Heart right ventricle (tissue), 16 donors: ENCODE measurements at regions not wholly inside any gene's neighbourhood (a gene's known extent, or its start where the extent isn't known, plus 50 kb on each side); places are given as distances from the start of the nearest gene placed in this dataset.

Experiments used
- ATAC-seq, 8 donors: fragments of 200-7000 bp; cut with Tn5 transposase; one replicate each; pipeline ENCODE4 v1.9.1; 2020; ENCODE audit warnings: mild to moderate bottlenecking in 8 of 8, moderate library complexity in 8 of 8, moderate number of reproducible peaks in 1 of 8
- DNase-seq, 2 donors: peaks; one replicate each; pipeline ENCODE4 v3.0.0-alpha.2; 2020
- H3K27ac ChIP-seq, 10 donors: fragments of 200-600 bp; sonication (generic) in 2 of 10; one replicate each; pipeline versions ENCODE4 v1.5.0 to v1.8.0; 2020 to 2022; ENCODE audit warnings: mild to moderate bottlenecking in 3 of 10
- H3K27me3 ChIP-seq, 7 donors: fragments of 200-600 bp; one replicate each; pipeline ENCODE4 v1.8.0; 2021 to 2022; ENCODE audit warnings: mild to moderate bottlenecking in 2 of 7
- H3K36me3 ChIP-seq, 9 donors: fragments of 200-600 bp; sonication (generic) in 1 of 9; one replicate each; pipeline versions ENCODE4 v1.5.0 to v1.8.0; 2020 to 2022; ENCODE audit warnings: mild to moderate bottlenecking in 2 of 9
- H3K4me1 ChIP-seq, 9 donors: fragments of 200-600 bp; sonication (generic) in 1 of 9; one replicate each; pipeline versions ENCODE4 v1.5.0 to v1.8.0; 2020 to 2022; ENCODE audit warnings: mild to moderate bottlenecking in 4 of 9
- H3K4me3 ChIP-seq, 10 donors: fragments of 200-600 bp; sonication (generic) in 2 of 10; one replicate each; pipeline versions ENCODE4 v1.5.0 to v1.8.0; 2020 to 2022; ENCODE audit warnings: mild to moderate bottlenecking in 7 of 10, moderate library complexity in 2 of 10
- H3K9me3 ChIP-seq, 11 donors: fragments of 200-600 bp in 10 of 11; sonication (generic) in 2 of 11; one replicate each; pipeline versions ENCODE4 v1.5.0 to v1.8.0; 2013 to 2022; ENCODE audit warnings: mild to moderate bottlenecking in 2 of 11, control low read depth in 1 of 11, moderate library complexity in 1 of 11
- CTCF ChIP-seq, 9 donors: fragments of 200-600 bp; sonication (generic) in 2 of 9; IDR thresholded peaks; one replicate each; pipeline versions ENCODE4 v1.5.0 to v1.8.0; 2021 to 2022; ENCODE audit warnings: antibody characterized with exemption in 9 of 9, mild to moderate bottlenecking in 5 of 9, moderate library complexity in 1 of 9
- WGBS, 2 donors: extraction: QIAGEN DNeasy Blood & Tissue Kit; methylation state at CpG; one replicate each; pipeline ENCODE4 v1.1.7; 2013; ENCODE audit warnings: inconsistent platforms in 1 of 2; 5-methylcytosine and 5-hydroxymethylcytosine counted together
- intact Hi-C, 10 donors: fragments of 100-400 bp; cut with DNase I; formaldehyde crosslinking; loops; one replicate each; pipeline versions ENCODE4 v1.11.1 to v1.14.2; 2022
- donor health status: Arrhythmogenic right ventricular cardiomyopathy.
- donor health status: ischemic (EF 13 %, LVEDD 7.1; RV severe dilation, severe dysfunction).
- donor health status: healthy with polysubstance abuse.
- donor health status: DM: no; HTN: yes; CAD: no.
- donor health status: DM: no; HTN: no; CAD: no.
- donor health status: ischemic (EF 25% LVEDD 6.9; RV normal size, moderate dysfunction).
- donor health status: ischemic (EF 25% LVEDD 5.7; RV mildly dilated, moderate dysfunction).
- donor health status: healthy.
- donor health status: DM: yes; HTN: yes; CAD: no.
- donor health status: Ischemic cardiomyopathy.
- donor health status: ischemic (EF 35%, LVEDD 5.7; RV mildly dilated, moderate dysfunction).
- donor health status: nonischemic (EF 11% LVEDD 7.7; RV severe dilation, severe dysfunction).
- donor health status: DM: yes; HTN: yes; CAD: no.
- donor health status: PGD.
- donor health status: ischemic (EF 29% LVEDD 5.4; RV normal size, mild dysfunction).
- donor health status: nonischemic (EF 23%, LVEDD 6.1; RV moderate dilation, normal function).

GRCh38 chr16:54628796-54629625 lies 301.7 kb upstream of the IRX5 start:
- DNase-seq = no peak
- Histone ChIP-seq H3K36me3 (no peaks in the 10 kb centered on the region), H3K4me3 (no peak overlapping the region), H3K4me1 (peaks cover 0 to 8% (median 0%) of the 10 kb centered on the region in 9 donors), H3K9me3 (no peaks in the 10 kb centered on the region), H3K27me3 (no peaks in the 10 kb centered on the region), H3K27ac (no peak overlapping the region)
- intact Hi-C loops = no loop called here
- TF ChIP-seq CTCF (IDR thresholded peaks at IDR 0.05) = no peak
- ATAC-seq = no peak
- 83 to 91% methylated on average over 17 of the region's 17 CpGs for WGBS, 2 donors

- Histone ChIP-seq H3K36me3 (no peaks in the 10 kb centered on the region), H3K4me3 (no peak overlapping the region), H3K4me1 (peaks cover 0 to 8% (median 0%) of the 10 kb centered on the region in 9 donors), H3K27ac (no peak overlapping the region), H3K9me3 (no peaks in the 10 kb centered on the region), H3K27me3 (no peaks in the 10 kb centered on the region)
- peak in 3 of 8 donors; percentile 21 to 40 (median 34) for ATAC-seq
- intact Hi-C loops = no loop called here
- no peak for DNase-seq
- 38 to 53% methylated on average over 4 of the region's 4 CpGs for WGBS, 2 donors
- no peak for TF ChIP-seq CTCF (IDR thresholded peaks at IDR 0.05)
These were observed 303.0 kb upstream of the IRX5 start for GRCh38 chr16:54627616-54628015.

GRCh38 chr16:54623636-54624035 lies 307.0 kb upstream of the IRX5 start:
- H3K4me1 ChIP-seq = peaks cover 0 to 8% (median 0%) of the 10 kb centered on the region in 9 donors
- DNase-seq = no peak
- TF ChIP-seq CTCF (IDR thresholded peaks at IDR 0.05) = no peak
- H3K27me3 ChIP-seq = no peaks in the 10 kb centered on the region
- no peak overlapping the region for H3K27ac ChIP-seq
- intact Hi-C loops = no loop called here
- no peaks in the 10 kb centered on the region for H3K9me3 ChIP-seq
- no peak overlapping the region for H3K4me3 ChIP-seq
- 76 to 86% methylated on average over 7 of the region's 7 CpGs for WGBS, 2 donors
- ATAC-seq = no peak
- no peaks in the 10 kb centered on the region for H3K36me3 ChIP-seq

GRCh38 chr16:54620197-54620596 lies 310.5 kb upstream of the IRX5 start:
- no peaks in the 10 kb centered on the region for H3K36me3 ChIP-seq
- DNase-seq = no peak
- H3K4me1 ChIP-seq = no peaks in the 10 kb centered on the region
- TF ChIP-seq CTCF (IDR thresholded peaks at IDR 0.05) = no peak
- 78 to 81% methylated on average over 3 of the region's 3 CpGs for WGBS, 2 donors
- H3K27me3 ChIP-seq = peaks cover 0 to 5% (median 0%) of the 10 kb centered on the region in 7 donors
- intact Hi-C loops = no loop called here
- no peak overlapping the region for H3K4me3 ChIP-seq
- H3K27ac ChIP-seq = no peak overlapping the region
- ATAC-seq = no peak
- H3K9me3 ChIP-seq = no peaks in the 10 kb centered on the region
